Spleen (tissue), 7 donors: ENCODE measurements at regions not wholly inside any gene's neighbourhood (a gene's known extent, or its start where the extent isn't known, plus 50 kb on each side); places are given as distances from the start of the nearest gene placed in this dataset.

Source experiments
- CTCF ChIP-seq, 11 experiments: fragments of 200-600 bp in 7 of 11; fragments of 450-650 bp in 4 of 11; sonication (generic) in 4 of 11; IDR thresholded peaks in 8 of 11; conservative IDR thresholded peaks in 3 of 11; 1 replicate in 7 of 11; 2 replicates in 4 of 11; pipeline versions ENCODE4 v1.4.0 to v1.8.0; 2016 to 2021; ENCODE audit warnings: antibody characterized with exemption in 11 of 11, inconsistent platforms in 4 of 11, mild to moderate bottlenecking in 1 of 11
- POLR2A ChIP-seq, 3 donors: fragments of 450-650 bp; IDR thresholded peaks; one replicate each; pipeline ENCODE4 v1.5.1; 2017; ENCODE audit warnings: antibody characterized with exemption in 3 of 3, mild to moderate bottlenecking in 1 of 3
- POLR2AphosphoS5 ChIP-seq, 3 donors: sonication (generic); formaldehyde crosslinking; IDR thresholded peaks; one replicate each; pipeline ENCODE4 v1.5.1; 2017; ENCODE audit warnings: antibody characterized with exemption in 3 of 3
- donor health status: DM: no; HTN: no; CAD: no; lungs with moderate emphysema.
- donor health status: DM: no; HTN: no; CAD: no.
- donor health status: DM: no; HTN: no; CAD: no.

GRCh38 chr2:225182126-225182525 lies 139.9 kb upstream of the DOCK10 start:
- no peak for TF ChIP-seq POLR2AphosphoS5 (IDR thresholded peaks at IDR 0.05)
- TF ChIP-seq CTCF (IDR thresholded peaks at IDR 0.05 in 8 of 11, conservative IDR thresholded peaks at IDR 0.05 in 3 of 11), result no peak
- no peak for TF ChIP-seq POLR2A (IDR thresholded peaks at IDR 0.05)
